ENCODE measurements at regions not wholly inside any gene's neighbourhood (a gene's known extent, or its start where the extent isn't known, plus 50 kb on each side); places are given as distances from the start of the nearest gene placed in this dataset.
"Not testable (repeated sequence)": the region's sequence is repeated elsewhere in the genome, so short reads cannot be mapped to it uniquely, and the experiment has no call there.

DNA sequence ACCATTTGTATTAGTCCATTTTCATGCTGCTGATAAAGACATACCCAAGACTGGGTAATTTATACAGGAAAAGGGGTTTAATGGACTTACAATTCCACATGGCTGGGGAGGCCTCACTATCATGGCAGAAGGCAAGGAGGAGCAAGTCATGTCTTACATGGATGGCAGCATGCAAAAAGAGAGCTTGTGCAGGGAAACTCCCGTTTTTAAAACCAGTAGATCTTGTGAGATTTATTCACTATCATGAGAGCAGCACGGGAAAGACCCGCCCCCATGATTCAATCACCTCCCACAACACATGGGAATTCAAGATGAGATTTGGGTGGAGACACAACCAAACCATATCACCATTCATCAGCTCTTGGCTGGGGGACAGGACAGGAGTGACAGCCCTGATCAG is 189.0 kb downstream of the UACA start:
- H3K79me1 ChIP-seq (ENCODE audit: low read depth in 1 of 2, low read length in 2 of 2); intact Hi-C loops (cut with micrococcal nuclease); H3K9me1 ChIP-seq (ENCODE audit: insufficient read depth, low read length); H3K4me2 ChIP-seq (ENCODE audit: low read depth, low read length); H3K18ac ChIP-seq (ENCODE audit: low read depth, low read length); DNase-seq; H4K91ac ChIP-seq (ENCODE audit: insufficient read depth, low read depth, low read length); H2BK5ac ChIP-seq (ENCODE audit: low read depth, low read length, poor library complexity, severe bottlenecking); H2BK20ac ChIP-seq (ENCODE audit: low read depth, low read length); H3K4me3 ChIP-seq (ENCODE audit: insufficient read depth, low read depth, low read length); BruUV-seq (replicated peaks); H2BK15ac ChIP-seq (ENCODE audit: low read depth, low read length); H2AFZ ChIP-seq (replicated peaks; ENCODE audit: low read length, poor library complexity); H3K27ac ChIP-seq (ENCODE audit: insufficient read depth, low read length); H4K5ac ChIP-seq (ENCODE audit: low read depth, low read length); H3K4me1 ChIP-seq (ENCODE audit: control insufficient read depth, insufficient read depth, low read length); H3K9me3 ChIP-seq (ENCODE audit: control insufficient read depth, insufficient read depth, low read length); H2BK120ac ChIP-seq (ENCODE audit: low read depth, low read length); H3K9ac ChIP-seq (ENCODE audit: low read depth, low read length); in situ Hi-C loops (cut with MboI; ENCODE audit: low sequenced_read_pairs); POLR2A ChIA-PET (ENCODE audit: unreplicated experiment); H3K4ac ChIP-seq (ENCODE audit: low read depth, low read length); ATAC-seq (ENCODE audit: low read depth); CTCF ChIA-PET; H2AK5ac ChIP-seq (ENCODE audit: low read depth, low read length); dilution Hi-C loops (cut with HindIII; ENCODE audit: low sequenced_read_pairs, unreplicated experiment); H4K20me1 ChIP-seq (ENCODE audit: insufficient read depth, low read length); H3K23ac ChIP-seq (ENCODE audit: low read depth, low read length); H3K36me3 ChIP-seq (ENCODE audit: control insufficient read depth, insufficient read depth, low read length); H2AK9ac ChIP-seq (replicated peaks; ENCODE audit: low read depth, low read length, poor library complexity); H3K56ac ChIP-seq (ENCODE audit: extremely low read depth, insufficient read depth, low read length); H4K8ac ChIP-seq (ENCODE audit: low read depth in 2 of 2, low read length in 2 of 2); H3K14ac ChIP-seq (replicated peaks; ENCODE audit: low read depth, low read length): not testable (repeated sequence)
- no CpG with 5 or more reads among the region's 3 CpGs for WGBS, 2 experiments (ENCODE audit: extremely low coverage in 2 of 2, insufficient read length in 1 of 2)
- H3K27me3 ChIP-seq (ENCODE audit: control insufficient read depth, insufficient read depth, low read length): peaks cover 23% of the 10 kb centered on the region
